CD4-positive, alpha-beta T cell (primary cell): ENCODE measurements at regions not wholly inside any gene's neighbourhood (a gene's known extent, or its start where the extent isn't known, plus 50 kb on each side); places are given as distances from the start of the nearest gene placed in this dataset.

ENCODE experiments used
- ATAC-seq: fragments of 200-7000 bp; cut with Tn5 transposase; one replicate; pipeline ENCODE4 v1.10.0; 2022; ENCODE audit warnings: mild to moderate bottlenecking; ENCODE audit not compliant: poor library complexity
- CTCF ChIA-PET: fragments of 350-600 bp; sonication (Branson Sonifier 250); formaldehyde crosslinking; loops from one replicate; lab custom pipeline; 2021; ENCODE audit warnings: antibody characterized with exemption, inconsistent platforms; lab: Charles Lee
- POLR2A ChIA-PET: fragments of 350-600 bp; sonication (Branson Sonifier 250); formaldehyde crosslinking; loops from one replicate; lab custom pipeline; 2021; ENCODE audit warnings: antibody characterized with exemption, inconsistent platforms; lab: Charles Lee
- DNase-seq, 14 experiments: peaks; one replicate each; pipeline ENCODE4 v3.0.0-alpha.2; 2013 to 2020; ENCODE audit warnings: mixed read lengths in 2 of 14
- H3K27ac ChIP-seq, 2 donors: one replicate each; pipeline versions ENCODE4 v1.5.1 to v1.7.0; 2013; ENCODE audit warnings: low read length in 2 of 2, low read depth in 1 of 2, mild to moderate bottlenecking in 1 of 2
- H3K27me3 ChIP-seq, 2 experiments: 1 replicate in 1 of 2; 2 replicates in 1 of 2; pipeline versions ENCODE4 v1.6.1 to v1.7.0; 2013; ENCODE audit warnings: low read length in 2 of 2, control low read depth in 1 of 2, mild to moderate bottlenecking in 1 of 2, moderate library complexity in 1 of 2; ENCODE audit not compliant: insufficient read depth in 2 of 2, control insufficient read depth in 1 of 2
- H3K36me3 ChIP-seq: one replicate; pipeline ENCODE4 v1.6.1; 2013; ENCODE audit warnings: low read length, control low read depth; ENCODE audit not compliant: insufficient read depth
- H3K4me1 ChIP-seq: one replicate; pipeline ENCODE4 v1.6.1; 2013; ENCODE audit warnings: low read length, control low read depth; ENCODE audit not compliant: insufficient read depth
- H3K4me3 ChIP-seq: one replicate; pipeline ENCODE4 v1.5.1; 2013; ENCODE audit warnings: mild to moderate bottlenecking, low read length, moderate library complexity
- H3K9me3 ChIP-seq, 2 experiments: 1 replicate in 1 of 2; 2 replicates in 1 of 2; pipeline versions ENCODE4 v1.6.1 to v1.7.0; 2013; ENCODE audit warnings: low read length in 2 of 2, mild to moderate bottlenecking in 2 of 2, control low read depth in 1 of 2, moderate library complexity in 1 of 2; ENCODE audit not compliant: control insufficient read depth in 1 of 2, insufficient read depth in 1 of 2
- H3K27ac Mint-ChIP-seq: one replicate; pipeline ENCODE4 v1.8.0; 2020; ENCODE audit warnings: mixed read lengths
- H3K27me3 Mint-ChIP-seq: one replicate; pipeline ENCODE4 v1.8.0; 2021; ENCODE audit warnings: mixed read lengths
- H3K36me3 Mint-ChIP-seq: one replicate; pipeline ENCODE4 v1.8.0; 2021; ENCODE audit warnings: low read depth, mixed read lengths
- H3K4me1 Mint-ChIP-seq: one replicate; pipeline ENCODE4 v1.8.0; 2021; ENCODE audit warnings: low read depth, mixed read lengths
- H3K4me3 Mint-ChIP-seq: one replicate; pipeline ENCODE4 v1.8.0; 2020; ENCODE audit warnings: mild to moderate bottlenecking, mixed read lengths
- H3K9me3 Mint-ChIP-seq: one replicate; pipeline ENCODE4 v1.8.0; 2020; ENCODE audit warnings: mixed read lengths
- intact Hi-C, 2 experiments: fragments of 100-400 bp; cut with DNase I in 1 of 2; cut with micrococcal nuclease in 1 of 2; formaldehyde crosslinking; loops; one replicate each; pipeline versions ENCODE4 v1.15.1 to v1.9.0; 2023 to 2025; cut with DNase I, micrococcal nuclease
- TF ChIP-seq, protein P1 (sequence below): fragments of 200-600 bp; IDR thresholded peaks from one replicate; pipeline ENCODE4 v1.8.0; 2022; ENCODE audit warnings: antibody characterized with exemption, mild to moderate bottlenecking

- Histone ChIP-seq H3K27ac (no peak overlapping the region), H3K36me3 (no peaks in the 10 kb centered on the region), H3K27me3 (no peaks in the 10 kb centered on the region), H3K4me3 (no peak overlapping the region), H3K9me3 (no peaks in the 10 kb centered on the region), H3K4me1 (no peaks in the 10 kb centered on the region)
- Mint-ChIP-seq H3K27ac (no peak overlapping the region), H3K9me3 (peaks cover 6% of the 10 kb centered on the region), H3K4me1 (no peaks in the 10 kb centered on the region), H3K36me3 (no peaks in the 10 kb centered on the region), H3K27me3 (no peaks in the 10 kb centered on the region), H3K4me3 (no peak overlapping the region)
- CTCF ChIA-PET, result no interaction called here
- POLR2A ChIA-PET, result no interaction called here
- DNase-seq (no peak), ATAC-seq (no peak)
- intact Hi-C loops, result no loop called here
- TF ChIP-seq, protein P1, sequence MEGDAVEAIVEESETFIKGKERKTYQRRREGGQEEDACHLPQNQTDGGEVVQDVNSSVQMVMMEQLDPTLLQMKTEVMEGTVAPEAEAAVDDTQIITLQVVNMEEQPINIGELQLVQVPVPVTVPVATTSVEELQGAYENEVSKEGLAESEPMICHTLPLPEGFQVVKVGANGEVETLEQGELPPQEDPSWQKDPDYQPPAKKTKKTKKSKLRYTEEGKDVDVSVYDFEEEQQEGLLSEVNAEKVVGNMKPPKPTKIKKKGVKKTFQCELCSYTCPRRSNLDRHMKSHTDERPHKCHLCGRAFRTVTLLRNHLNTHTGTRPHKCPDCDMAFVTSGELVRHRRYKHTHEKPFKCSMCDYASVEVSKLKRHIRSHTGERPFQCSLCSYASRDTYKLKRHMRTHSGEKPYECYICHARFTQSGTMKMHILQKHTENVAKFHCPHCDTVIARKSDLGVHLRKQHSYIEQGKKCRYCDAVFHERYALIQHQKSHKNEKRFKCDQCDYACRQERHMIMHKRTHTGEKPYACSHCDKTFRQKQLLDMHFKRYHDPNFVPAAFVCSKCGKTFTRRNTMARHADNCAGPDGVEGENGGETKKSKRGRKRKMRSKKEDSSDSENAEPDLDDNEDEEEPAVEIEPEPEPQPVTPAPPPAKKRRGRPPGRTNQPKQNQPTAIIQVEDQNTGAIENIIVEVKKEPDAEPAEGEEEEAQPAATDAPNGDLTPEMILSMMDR, result no peak
Measured at GRCh38 chr2:14301331-14301730, 331.2 kb upstream of the LRATD1 start.

GRCh38 chr2:14303366-14304115 lies 329.0 kb upstream of the LRATD1 start:
- Mint-ChIP-seq H3K4me1 (no peaks in the 10 kb centered on the region), H3K9me3 (peaks cover 9% of the 10 kb centered on the region), H3K27ac (no peak overlapping the region), H3K4me3 (no peak overlapping the region), H3K27me3 (no peaks in the 10 kb centered on the region), H3K36me3 (no peaks in the 10 kb centered on the region)
- no peaks in the 10 kb centered on the region for H3K4me1 ChIP-seq
- no peak overlapping the region for H3K4me3 ChIP-seq
- DNase-seq (no peak), ATAC-seq (no peak)
- no peaks in the 10 kb centered on the region for H3K36me3 ChIP-seq
- ChIA-PET CTCF (no interaction called here), POLR2A (no interaction called here)
- peaks cover 0 to 4% of the 10 kb centered on the region in 2 experiments for H3K9me3 ChIP-seq
- H3K27me3 ChIP-seq, result no peaks in the 10 kb centered on the region
- no peak overlapping the region for H3K27ac ChIP-seq
- intact Hi-C loops, result no loop called here
- TF ChIP-seq, protein P1, result no peak

DNA sequence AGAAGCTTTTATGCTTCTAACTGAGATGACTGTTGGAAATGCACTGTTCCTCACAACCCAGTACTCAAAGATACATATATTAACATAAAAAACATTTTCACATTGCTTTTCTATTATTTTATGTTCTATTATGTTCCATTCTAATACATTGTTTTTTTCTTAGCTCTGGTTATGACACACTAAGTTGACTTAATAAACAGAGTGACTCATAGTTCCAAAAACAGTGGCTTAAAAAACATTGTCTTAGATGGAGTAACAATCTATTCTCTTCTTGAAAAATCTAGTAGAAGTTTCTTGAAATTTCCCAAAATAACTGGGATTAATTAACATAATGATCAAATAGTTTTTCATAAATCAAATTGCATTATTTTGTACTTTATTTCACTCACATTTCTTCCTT lies 328.2 kb upstream of the LRATD1 start:
- DNase-seq, result no peak
- Histone ChIP-seq H3K27me3 (no peaks in the 10 kb centered on the region), H3K36me3 (no peaks in the 10 kb centered on the region), H3K4me1 (no peaks in the 10 kb centered on the region), H3K4me3 (no peak overlapping the region), H3K9me3 (peaks cover 0 to 5% of the 10 kb centered on the region in 2 experiments), H3K27ac (no peak overlapping the region)
- Mint-ChIP-seq H3K4me1 (no peaks in the 10 kb centered on the region), H3K4me3 (no peak overlapping the region), H3K27ac (no peak overlapping the region), H3K9me3 (peaks cover 9% of the 10 kb centered on the region), H3K36me3 (no peaks in the 10 kb centered on the region), H3K27me3 (no peaks in the 10 kb centered on the region)
- intact Hi-C loops, result no loop called here
- ChIA-PET CTCF (no interaction called here), POLR2A (no interaction called here)
- ATAC-seq, result no peak
- TF ChIP-seq, protein P1, result no peak
